Right renal cortex interstitium (tissue), 3 donors: ENCODE measurements at regions not wholly inside any gene's neighbourhood (a gene's known extent, or its start where the extent isn't known, plus 50 kb on each side); places are given as distances from the start of the nearest gene placed in this dataset.

Experiments
- DNase-seq, 3 donors: peaks; one replicate each; pipeline ENCODE4 v3.0.0-alpha.2; 2013; ENCODE audit warnings: low read depth in 3 of 3, low spot score in 2 of 3

GRCh38 chr6:147802459-147802858, 294.0 kb downstream of the SAMD5 start:
- DNase-seq = no peak

GRCh38 chr6:147805155-147805554, 296.7 kb downstream of the SAMD5 start:
- DNase-seq = no peak

- no peak for DNase-seq
Observed at GRCh38 chr6:147806697-147807096, 298.2 kb downstream of the SAMD5 start.

GRCh38 chr6:147808640-147809039, 300.1 kb downstream of the SAMD5 start:
- DNase-seq = no peak

- no peak for DNase-seq
Observed at GRCh38 chr6:147811913-147812629, 303.6 kb downstream of the SAMD5 start.

GRCh38 chr6:147817042-147817689, 308.7 kb downstream of the SAMD5 start:
- DNase-seq = no peak

GRCh38 chr6:147820520-147820919, 312.0 kb downstream of the SAMD5 start:
- DNase-seq = no peak

GRCh38 chr6:147821295-147821897, 312.9 kb downstream of the SAMD5 start:
- no peak for DNase-seq

- DNase-seq = no peak
Observed at GRCh38 chr6:147823936-147824335, 315.4 kb downstream of the SAMD5 start.

GRCh38 chr6:147825848-147826247, 317.4 kb downstream of the SAMD5 start:
- no peak for DNase-seq

GRCh38 chr6:147826698-147827097, 318.2 kb downstream of the SAMD5 start:
- DNase-seq = no peak

- DNase-seq = no peak
Observed at GRCh38 chr6:147829418-147829817, 320.9 kb downstream of the SAMD5 start.

- DNase-seq = no peak
Observed at GRCh38 chr6:147829835-147830234, 321.3 kb downstream of the SAMD5 start.

GRCh38 chr6:147831356-147831755, 322.9 kb downstream of the SAMD5 start:
- DNase-seq = no peak

- no peak for DNase-seq
Observed at GRCh38 chr6:147833607-147834006, 325.1 kb downstream of the SAMD5 start.

GRCh38 chr6:147834084-147834776, 325.7 kb downstream of the SAMD5 start:
- DNase-seq = no peak

GRCh38 chr6:147837540-147837939, 329.1 kb downstream of the SAMD5 start:
- no peak for DNase-seq

GRCh38 chr6:147839708-147840610, 331.5 kb downstream of the SAMD5 start:
- DNase-seq = no peak

- no peak for DNase-seq
Observed at GRCh38 chr6:147841547-147842148, 333.2 kb downstream of the SAMD5 start.
